ENCODE measurements at regions not wholly inside any gene's neighbourhood (a gene's known extent, or its start where the extent isn't known, plus 50 kb on each side); places are given as distances from the start of the nearest gene placed in this dataset.

- TF ChIP-seq CTCF (conservative IDR thresholded peaks at IDR 0.05; ENCODE audit: low read length) (no peak), EZH2phosphoT487 (IDR thresholded peaks at IDR 0.05; ENCODE audit: borderline replicate concordance) (no peak)
Measured at GRCh38 chr16:85208643-85209520, 96.6 kb upstream of the CIBAR2 start.

Measured in Loucy (cell line).